GOT3 (cell line): ENCODE measurements at regions not wholly inside any gene's neighbourhood (a gene's known extent, or its start where the extent isn't known, plus 50 kb on each side); places are given as distances from the start of the nearest gene placed in this dataset.

Experiments used
- DNase-seq: peaks from one replicate; lab custom pipeline; 2025; ENCODE audit warnings: mixed read lengths; lab: John Stamatoyannopoulos, UW

DNA sequence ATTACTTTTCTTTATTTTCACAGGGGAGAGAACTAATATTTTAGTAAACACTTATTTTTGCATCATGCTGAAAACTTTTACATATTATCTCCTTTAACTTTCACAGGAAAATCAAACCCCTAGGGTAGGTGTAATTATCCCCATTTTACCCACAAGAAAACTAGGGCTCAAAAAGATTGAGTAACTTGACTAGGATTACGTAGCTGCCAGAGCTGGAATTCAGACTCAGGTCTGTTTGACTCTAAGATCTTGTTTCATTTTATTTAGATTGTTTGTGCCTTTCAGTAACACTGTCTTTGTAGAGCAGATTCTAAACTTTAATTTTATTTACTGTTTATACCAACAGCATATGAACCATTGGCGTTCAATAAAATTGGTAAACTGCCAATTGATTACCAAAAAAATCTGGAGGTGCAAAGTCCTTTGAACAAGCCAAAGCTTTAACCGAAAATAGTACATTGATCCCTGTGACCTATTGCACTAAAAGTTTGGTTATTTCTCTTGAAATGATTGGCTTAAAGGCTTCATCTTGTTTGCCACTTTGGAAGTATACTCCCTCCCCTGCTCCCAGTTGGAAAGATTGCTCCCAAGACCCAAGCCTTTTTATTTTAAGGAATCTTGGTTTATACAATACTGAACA lies 71.0 kb upstream of the WDR26 start:
- no peak for DNase-seq

DNA sequence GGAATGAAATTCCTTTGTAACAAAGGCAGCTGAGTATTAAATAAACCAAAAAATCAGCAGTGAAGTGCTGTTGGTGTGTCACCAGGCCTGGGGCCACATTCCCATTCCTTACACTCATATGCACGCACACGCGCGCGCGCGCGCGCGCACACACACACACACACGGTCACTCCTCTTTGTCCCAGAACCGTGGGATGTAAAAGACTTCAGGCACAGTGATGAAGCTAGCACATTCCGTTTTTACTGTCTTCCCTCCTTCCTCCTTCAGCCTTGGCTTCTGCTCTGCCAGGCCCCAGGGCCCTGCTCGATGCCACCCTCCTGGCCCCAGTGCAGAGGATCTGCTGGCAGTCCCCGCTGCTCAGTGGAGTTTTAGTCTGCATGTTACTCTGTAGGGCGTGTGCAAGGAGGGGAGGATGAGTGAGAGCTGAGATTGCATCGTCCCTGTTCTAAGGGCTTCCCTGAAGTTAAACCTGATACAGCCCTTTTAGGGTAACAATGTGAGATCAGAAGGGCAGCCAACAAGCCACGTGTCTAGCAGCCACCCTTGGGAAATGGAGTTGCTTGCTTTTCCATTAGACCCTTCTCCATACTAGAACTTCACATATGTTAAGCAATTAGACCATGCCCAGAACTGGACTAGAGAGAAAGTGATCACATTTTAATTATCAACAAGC lies 71.7 kb upstream of the WDR26 start:
- no peak for DNase-seq

DNA sequence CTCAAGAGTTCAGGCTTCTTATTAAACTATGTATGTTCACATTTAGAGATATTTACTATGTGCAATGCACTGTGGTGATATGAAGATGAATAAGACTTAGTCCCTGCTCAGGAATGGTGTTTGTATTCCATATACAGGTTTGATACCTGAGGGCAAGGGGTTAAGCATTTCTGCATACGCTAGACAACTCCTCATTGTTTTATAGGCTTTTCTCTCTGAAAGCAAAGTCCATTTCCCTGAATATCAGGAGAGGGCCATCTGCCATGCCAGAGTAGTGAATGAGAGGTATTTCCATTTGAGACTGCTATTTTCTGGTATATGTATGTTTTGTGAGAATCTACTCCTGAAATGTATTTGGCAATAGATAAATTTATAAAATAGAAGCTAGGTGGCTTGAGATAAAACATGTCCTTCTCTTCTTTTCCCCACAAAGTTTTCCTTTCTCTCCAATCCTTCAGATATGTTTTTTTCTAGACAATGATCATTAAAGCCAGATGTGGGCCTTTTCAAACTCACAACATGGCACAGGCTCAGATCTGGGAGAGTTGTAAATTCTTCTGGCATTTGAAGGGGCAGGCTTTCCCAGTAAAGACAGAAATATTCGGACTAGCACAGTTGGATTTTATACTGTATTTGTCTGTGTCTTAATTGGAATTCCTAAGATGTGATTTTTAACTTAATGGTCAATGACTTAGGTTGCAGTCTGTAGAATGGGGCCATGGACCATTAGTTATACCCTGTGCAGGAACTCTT lies 73.3 kb upstream of the WDR26 start:
- no peak for DNase-seq

DNA sequence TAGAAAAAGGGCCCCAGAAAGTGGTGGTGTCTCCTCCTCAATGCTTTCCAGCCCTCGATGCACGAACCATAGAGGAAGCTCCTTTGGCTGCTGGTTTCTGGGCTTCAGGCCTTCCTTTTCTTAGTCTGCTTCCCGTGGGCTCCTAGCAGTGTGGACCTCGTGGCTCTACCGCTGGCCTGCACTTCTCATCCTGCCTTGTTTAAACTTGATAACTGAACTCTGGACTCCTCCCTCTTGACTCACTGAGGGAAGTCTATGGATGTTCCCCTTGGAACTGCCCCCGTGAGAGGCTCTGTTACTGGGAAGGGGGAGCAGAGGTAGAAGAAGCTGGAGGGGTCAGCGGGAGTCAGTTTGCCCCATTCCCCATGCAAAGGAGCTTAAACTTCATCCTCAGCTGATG lies 75.3 kb upstream of the WDR26 start:
- DNase-seq, result no peak

DNA sequence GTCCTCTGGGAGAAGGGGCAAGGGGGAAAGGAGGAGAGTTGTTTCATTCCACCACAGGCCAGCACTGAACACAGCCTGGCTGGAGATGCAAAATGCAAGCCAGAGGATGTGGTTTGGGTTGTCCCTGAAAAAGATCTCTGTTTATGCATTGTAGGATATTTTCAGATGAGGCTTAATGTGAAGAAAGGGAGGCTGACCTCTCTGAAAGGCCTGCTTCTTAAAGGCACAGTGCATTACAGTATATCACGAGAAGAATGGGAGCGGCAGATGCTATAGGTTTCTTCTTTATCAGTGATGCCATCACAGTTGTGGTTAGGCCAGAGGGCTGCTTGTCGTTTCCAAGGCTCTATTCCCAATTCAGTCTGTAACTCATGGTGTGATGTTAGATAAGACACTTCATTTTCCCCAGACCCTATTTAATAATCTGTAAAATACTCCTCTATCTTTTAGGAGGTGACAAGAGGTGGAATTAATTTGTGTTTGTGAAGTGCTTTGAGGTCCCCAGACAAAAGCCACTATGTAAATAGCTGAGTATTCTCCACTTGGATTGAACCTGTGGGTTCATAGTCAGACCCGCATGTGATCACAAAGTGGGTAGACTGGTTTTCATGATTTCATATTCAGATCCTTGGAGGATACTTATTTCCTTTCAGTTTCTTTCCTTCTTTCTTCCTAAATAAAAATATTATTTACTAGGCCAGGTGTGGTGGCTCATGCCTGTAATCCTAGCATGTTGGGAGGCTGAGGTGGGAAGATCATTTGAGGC lies 76.5 kb upstream of the WDR26 start:
- no peak for DNase-seq

DNA sequence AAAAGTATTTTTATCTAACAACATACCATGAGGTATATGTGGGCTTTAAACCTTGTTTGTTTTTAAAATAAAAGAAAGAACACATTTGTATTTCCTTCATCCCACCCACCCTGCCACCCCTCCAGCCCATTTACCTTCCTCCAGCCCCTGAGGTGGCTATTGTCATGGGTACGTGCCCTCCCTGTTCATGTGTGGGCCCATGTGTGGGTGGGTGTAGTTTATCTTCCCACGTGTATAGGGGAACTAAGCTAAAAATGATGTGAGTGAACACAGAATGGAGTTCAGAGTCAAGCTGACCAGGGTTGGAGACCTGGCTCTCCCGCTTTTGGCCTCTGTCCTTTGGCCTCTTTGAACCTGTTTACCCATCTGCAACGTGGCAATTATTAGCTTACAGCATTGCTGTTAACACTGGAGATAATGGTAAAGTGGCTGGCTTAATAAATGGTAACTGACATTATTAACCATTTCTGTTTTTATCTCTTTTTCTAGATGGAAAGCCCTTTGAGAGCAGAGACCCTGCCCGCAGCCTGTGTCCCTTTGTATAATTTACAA lies 78.1 kb upstream of the WDR26 start:
- DNase-seq, result no peak

DNA sequence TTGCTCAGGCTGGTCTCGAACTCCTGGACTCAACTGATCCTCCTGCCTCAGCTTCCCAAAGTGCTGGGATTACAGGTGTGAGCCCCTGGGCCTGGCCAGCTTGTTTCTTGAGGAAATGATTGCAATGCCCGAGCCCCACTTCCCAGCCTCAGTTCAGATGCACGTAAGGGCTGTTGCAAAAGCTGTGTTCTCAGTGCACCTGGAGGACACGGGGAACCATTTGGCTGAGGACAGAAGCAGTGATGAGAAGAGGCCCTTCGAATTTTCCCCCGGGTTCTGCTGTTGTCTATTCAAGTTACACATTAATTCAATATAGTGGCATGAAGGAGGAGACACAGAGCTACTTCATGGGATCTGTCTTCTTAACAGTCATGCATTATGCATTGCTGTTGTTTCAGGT lies 78.8 kb upstream of the WDR26 start:
- no peak for DNase-seq

DNA sequence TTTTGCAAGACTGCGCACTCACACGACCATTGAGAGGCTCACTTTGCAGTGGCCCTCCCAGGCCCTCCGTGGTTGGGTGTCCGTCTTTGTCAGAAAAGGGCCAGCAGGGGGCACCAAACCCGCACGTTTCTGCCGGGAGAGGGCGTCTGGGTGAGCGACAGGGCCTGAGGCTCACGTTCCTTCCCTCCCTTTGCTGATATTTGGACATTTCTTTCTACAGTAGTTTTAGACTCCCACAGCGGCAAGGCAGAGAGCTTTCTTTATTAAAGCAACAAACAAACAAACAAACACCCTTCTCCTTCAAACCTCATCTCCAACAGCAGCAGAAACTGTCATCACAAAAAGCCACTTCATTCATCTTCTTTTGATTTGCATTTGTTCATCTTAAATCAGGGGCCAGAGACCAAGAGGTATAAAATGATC lies 79.2 kb upstream of the WDR26 start:
- DNase-seq, result peak; percentile 57

DNA sequence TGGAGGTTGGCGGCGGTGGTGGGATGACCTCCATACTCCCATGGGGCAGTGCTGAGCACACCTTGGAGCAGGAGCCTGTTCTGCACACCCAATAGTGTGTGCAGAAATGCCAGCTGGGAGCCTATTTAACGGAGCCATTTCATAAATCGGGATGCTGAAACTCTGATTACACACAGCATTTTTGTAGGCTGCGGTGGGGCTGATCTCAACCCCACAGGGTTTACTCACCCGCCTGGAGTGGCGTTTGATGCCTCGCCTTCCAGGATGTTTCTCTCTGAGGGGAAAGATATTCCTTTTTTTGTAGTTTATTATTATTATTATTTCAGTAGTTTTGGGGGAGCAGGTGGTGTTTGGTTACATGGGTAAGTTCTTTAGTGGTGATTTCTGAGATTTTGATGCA lies 82.6 kb upstream of the WDR26 start:
- no peak for DNase-seq

DNA sequence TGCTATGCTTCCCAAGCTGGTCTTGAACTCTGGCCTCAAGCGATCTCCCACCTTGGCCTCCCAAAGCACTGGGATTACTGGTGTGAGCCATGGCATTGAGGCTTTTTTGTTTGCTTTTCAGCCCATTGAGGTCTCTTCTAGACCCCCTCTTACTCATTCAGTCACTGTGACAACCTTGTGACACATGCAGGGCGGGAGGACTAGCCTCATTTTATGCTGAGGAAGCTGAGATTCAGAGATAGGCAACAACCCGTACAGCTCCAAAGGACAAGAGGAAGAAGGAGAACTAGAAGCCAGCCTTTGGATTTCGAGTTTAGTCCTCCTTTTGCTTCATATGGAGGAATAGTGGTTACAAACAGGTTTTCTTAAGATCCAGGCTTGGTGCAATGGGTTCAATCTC lies 83.9 kb upstream of the WDR26 start:
- DNase-seq, result no peak

DNA sequence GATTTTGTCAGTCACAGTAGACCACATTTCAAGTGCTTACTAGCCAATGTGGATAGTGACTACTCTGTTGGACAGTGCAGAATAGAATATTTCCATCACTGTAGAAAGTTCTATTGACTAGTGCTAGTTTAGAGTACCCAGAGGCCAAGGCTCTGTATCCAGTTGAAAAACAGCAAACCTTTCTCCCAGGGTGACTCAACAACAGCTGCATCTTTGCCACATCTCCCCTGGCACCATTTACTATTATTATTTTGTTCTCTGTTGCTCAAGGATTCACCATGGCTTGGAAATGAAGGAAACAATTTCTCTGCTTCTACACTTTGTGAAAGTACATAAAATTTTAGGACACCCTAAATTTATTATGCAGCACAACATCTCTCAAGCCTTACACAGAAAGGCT lies 85.3 kb upstream of the WDR26 start:
- DNase-seq, result no peak

DNA sequence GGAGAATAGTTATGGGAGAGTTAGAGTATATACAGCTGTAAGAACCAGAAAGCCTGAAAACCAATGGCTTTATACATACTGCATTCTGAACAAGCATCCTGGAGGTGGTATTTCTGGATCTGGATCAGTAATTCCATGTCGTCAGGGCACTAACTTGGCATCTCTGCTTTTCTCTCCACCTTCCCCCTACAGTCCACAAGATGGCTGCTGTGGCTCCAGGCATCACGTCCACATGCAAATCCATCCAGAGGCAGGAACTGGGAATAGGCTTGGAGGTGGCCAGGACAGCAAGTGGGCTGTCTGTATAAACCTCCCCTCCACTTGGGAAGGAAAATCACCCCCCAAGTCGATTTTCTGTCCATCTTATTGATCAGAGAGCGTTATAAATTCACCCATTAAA lies 86.2 kb upstream of the WDR26 start:
- no peak for DNase-seq

DNA sequence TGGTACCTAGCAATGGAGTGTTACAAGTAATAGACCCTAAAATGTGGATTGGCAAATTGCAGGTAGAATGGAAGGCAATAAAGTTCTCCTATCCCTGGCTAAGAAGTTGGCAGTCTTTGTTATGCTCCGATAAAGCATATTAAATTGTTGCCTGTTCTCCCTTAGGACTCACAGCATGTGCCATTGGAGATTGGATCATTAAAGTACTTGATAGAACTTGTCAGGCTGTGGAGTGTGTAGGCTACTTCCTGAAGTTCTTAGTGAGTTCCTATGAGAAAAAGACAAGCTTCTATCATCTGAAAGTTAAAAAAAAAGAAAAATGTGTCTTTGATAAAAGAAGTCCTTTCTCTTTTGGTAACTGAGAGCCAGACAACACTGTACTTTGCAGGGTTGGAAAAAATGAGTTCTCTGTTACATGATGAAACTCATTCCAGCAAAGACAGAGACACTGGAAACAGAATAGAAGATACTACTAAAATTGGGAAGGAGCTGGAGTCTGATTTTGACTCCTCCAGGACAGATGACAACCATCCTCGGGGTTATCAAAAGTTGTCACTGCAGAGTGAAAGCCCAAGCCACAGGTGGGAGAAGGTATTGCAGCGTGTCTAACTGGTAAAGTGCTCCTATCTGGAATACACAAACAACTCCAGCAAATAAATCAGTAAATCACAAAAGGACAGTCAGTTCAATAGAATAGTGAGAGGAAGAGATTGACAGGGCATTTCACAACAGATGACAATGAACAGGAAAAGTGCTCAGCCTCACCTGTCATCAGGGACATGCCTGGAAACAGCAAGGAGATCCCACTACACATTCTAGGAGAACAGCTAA lies 87.5 kb upstream of the WDR26 start:
- DNase-seq, result no peak

DNA sequence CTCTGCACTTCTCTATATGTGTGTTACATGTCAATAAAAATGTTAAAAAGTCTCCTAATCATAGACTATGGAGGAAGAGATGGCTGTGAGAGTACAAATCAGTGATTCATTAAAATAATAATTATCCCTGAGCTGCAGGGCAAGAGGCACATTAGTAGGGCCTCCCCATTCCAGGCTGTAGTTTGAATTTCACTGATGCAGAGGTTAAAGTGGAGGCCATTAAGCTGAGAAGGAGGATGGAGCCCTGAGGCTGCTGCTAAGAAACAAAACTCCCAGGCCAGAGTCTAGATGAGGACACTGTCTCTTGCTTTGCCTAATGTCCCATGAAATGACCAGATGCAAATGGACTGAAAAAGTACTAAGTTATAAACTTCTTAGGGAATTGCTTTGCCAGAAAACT lies 89.1 kb upstream of the WDR26 start:
- no peak for DNase-seq

DNA sequence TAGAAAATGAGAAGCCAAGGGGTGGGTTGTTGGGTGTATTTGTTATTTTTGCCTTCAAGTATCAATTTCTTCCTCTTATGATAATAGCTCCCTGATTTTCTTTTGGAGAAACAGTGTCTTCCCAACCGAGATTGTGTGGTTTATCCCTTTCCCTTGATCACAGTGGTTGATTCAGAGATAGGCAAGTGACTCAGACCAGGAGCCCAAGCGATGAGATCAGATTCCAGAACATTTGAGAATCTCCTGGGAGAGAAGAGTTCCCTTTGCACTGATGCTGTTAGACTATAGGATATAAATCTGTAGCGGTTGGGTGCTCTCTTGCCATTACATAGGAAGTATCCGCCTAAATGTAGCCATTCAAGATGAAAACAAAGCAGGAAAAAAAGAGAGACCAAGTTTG lies 90.1 kb upstream of the WDR26 start:
- no peak for DNase-seq

DNA sequence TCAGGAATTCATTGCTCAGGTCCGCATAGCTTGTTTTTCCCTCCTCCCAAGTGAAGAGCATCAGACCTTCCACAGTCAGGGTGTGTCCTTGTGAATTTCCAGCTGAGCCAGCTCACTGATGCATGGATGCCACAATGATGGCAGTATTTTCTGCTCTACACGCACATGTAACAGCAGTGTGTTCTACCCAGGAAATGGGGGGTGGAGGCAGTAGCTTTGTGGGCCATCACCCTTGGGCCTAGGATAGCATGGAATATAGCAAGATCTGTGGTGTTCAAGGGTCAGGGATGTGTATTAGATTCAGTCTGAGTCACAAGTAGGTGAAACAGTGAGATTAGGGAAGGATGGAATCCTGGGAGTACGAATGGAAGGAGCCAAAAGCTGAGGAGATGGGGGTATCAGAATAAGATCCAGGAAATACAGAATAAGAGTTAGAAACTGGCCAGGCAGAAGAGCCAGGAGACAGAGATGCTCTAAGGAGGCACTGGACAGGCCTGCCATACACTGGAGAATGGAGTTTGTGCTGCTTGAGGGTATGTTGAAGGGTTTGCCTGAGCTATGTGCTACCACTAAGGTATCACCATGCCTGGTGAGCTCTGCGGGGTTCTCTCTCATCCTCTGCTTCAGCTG lies 90.6 kb upstream of the CNIH3 start:
- no peak for DNase-seq

DNA sequence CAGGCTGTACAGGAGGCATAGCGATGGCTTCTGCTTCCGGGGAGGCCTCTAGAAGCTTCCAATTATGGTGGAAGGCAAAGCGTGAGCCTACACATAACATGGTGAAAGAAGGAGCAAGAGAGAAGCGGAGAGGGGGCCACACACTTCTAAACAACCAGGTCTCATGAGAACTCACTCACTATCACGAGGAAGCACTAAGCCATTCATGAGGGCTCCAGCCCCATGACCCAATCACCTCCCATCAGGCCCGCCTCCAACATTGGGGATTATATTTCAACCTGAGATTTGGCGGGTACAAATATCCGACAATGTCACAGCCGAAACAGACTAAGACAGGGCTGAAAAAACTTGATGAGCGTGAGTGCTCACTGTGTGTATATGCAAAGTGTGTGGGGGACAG lies 89.3 kb upstream of the CNIH3 start:
- DNase-seq, result no peak

DNA sequence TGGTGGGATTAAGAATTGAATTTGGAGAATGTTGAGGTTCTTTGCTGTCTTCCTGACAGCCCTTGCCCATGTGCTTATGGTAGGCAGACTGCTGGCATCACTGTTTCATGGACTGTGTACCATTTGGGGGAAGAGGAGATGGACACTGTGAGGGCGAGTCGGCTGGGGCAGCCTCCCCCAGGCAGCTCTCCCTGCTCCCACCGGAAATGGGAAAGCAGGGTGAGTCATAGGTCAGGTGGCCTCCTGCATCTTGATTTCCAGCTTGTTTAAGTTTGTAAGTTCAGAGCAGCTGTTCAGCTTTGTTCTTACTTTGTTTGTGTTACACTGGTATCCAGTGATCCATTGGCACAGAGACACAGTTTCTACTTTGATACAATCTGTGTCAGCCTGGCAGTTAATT lies 87.2 kb upstream of the CNIH3 start:
- DNase-seq, result no peak

DNA sequence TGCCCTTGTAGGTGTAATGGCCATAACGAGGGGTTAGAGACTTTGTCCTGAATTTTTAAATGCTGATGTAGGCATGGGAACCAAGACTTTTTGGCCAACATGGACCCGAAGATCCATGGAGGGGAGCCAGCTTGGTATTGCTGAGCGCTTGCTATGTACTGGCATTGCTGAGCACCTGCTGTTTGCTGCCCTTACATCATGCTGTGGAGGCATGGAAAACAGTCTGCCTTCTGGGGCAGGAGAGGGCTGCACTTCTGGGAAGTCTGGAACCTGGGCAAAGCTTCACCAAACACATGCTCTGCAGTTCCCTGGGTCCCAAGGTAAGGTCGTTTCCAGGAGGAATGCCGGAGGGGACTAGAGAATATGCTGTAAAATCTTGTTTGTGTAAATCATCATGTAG lies 86.3 kb upstream of the CNIH3 start:
- no peak for DNase-seq

DNA sequence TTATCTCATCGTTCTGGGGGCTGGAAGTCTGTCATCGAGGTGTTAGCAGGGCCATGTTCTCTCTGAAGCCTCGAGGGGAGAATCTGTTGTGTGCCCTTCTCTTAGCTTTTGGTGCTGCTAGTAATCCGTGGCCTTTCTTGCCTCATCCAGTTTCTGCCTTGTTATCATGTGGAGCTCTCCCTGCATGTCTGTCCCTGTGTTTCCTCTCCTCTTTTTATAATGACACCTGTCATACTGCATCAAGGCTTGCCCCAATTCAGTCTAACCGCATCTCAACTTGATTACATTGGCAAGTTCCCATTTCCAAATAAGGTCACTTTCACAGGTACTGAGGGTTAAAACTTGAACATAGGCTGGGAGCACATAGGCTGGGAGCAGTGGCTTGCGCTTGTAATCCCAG lies 82.6 kb upstream of the CNIH3 start:
- no peak for DNase-seq

DNA sequence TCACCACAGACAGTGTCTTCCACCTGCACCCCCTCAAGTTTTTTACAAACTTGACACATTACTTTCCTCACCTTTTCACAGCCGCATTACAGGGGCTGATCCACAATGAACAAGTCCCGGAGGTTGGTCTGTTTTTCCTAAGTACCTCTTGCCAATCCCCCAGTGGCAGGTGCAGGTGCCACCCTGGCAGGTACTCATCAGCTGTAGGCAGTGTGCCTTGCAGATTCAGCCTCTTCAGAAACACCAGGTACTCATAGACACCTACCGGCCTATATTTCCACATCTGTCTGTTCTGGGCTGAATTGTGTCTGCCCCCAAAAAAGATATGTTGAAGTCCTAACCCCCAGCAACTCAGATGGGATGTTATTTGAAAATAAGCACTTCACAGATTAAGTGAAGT lies 81.4 kb upstream of the CNIH3 start:
- DNase-seq, result no peak
